Fibroblast of villous mesenchyme (primary cell): ENCODE measurements at regions not wholly inside any gene's neighbourhood (a gene's known extent, or its start where the extent isn't known, plus 50 kb on each side); places are given as distances from the start of the nearest gene placed in this dataset.

Experiments used
- DNase-seq: peaks from one replicate; pipeline ENCODE4 v3.0.0-alpha.2; 2010; ENCODE audit warnings: low read depth
- H3K4me3 ChIP-seq: 2 replicates; pipeline ENCODE4 v1.5.1; 2011; ENCODE audit warnings: low read depth, mild to moderate bottlenecking, low read length
- TF ChIP-seq, protein P1 (sequence below): IDR thresholded peaks from 2 replicates; pipeline ENCODE4 v1.5.1; 2012; ENCODE audit warnings: low read depth, mild to moderate bottlenecking, low read length; ENCODE audit not compliant: insufficient read depth

GRCh38 chr5:143880178-143880577 is 68.2 kb downstream of the HMHB1 start:
- TF ChIP-seq, protein P1, sequence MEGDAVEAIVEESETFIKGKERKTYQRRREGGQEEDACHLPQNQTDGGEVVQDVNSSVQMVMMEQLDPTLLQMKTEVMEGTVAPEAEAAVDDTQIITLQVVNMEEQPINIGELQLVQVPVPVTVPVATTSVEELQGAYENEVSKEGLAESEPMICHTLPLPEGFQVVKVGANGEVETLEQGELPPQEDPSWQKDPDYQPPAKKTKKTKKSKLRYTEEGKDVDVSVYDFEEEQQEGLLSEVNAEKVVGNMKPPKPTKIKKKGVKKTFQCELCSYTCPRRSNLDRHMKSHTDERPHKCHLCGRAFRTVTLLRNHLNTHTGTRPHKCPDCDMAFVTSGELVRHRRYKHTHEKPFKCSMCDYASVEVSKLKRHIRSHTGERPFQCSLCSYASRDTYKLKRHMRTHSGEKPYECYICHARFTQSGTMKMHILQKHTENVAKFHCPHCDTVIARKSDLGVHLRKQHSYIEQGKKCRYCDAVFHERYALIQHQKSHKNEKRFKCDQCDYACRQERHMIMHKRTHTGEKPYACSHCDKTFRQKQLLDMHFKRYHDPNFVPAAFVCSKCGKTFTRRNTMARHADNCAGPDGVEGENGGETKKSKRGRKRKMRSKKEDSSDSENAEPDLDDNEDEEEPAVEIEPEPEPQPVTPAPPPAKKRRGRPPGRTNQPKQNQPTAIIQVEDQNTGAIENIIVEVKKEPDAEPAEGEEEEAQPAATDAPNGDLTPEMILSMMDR = no peak
- no peak for DNase-seq
- H3K4me3 ChIP-seq = no peak overlapping the region

DNA sequence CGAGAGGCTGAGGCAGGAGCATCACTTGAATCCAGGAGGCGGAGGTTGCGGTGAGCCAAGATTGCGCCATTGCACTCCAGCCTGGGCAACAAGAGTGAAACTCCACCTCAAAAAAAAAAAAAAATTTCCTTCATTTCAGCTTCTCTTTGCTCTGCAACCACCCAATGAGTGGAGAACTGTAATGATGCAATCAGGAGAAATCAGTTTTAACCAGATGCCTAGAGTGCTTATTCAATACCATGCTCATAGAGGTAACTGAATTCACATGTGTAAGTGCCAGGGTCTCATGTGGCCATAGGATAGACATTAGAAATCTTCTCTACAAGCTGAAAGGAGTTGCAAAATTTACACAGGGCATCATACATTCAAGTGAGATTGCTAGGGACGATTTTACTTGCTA is 70.6 kb downstream of the HMHB1 start:
- DNase-seq = peak; percentile 56
- TF ChIP-seq, protein P1 = no peak

DNA sequence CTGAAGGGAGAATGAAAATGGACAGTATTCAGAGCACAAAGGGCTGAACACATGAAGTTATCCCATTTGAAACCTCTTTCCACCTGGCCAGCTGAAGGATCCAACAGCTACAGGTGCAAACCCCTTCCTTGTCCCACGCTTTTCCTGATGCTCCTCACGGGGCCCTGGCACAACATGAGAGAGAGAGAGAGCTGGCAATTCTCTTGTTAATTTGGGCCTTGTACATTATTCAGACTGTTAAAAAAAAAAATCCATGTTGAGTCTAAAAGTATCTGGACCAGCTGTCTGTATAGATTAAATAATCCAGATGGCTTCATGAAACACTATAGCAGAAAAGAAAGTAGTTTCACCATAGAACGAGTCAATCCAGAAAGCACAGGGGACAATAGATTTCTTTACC is 74.1 kb downstream of the HMHB1 start:
- TF ChIP-seq, protein P1 = no peak
- no peak overlapping the region for H3K4me3 ChIP-seq
- no peak for DNase-seq

More for the DNA sequence above, 70.6 kb downstream of the HMHB1 start:
- H3K4me3 ChIP-seq = no peak overlapping the region

DNA sequence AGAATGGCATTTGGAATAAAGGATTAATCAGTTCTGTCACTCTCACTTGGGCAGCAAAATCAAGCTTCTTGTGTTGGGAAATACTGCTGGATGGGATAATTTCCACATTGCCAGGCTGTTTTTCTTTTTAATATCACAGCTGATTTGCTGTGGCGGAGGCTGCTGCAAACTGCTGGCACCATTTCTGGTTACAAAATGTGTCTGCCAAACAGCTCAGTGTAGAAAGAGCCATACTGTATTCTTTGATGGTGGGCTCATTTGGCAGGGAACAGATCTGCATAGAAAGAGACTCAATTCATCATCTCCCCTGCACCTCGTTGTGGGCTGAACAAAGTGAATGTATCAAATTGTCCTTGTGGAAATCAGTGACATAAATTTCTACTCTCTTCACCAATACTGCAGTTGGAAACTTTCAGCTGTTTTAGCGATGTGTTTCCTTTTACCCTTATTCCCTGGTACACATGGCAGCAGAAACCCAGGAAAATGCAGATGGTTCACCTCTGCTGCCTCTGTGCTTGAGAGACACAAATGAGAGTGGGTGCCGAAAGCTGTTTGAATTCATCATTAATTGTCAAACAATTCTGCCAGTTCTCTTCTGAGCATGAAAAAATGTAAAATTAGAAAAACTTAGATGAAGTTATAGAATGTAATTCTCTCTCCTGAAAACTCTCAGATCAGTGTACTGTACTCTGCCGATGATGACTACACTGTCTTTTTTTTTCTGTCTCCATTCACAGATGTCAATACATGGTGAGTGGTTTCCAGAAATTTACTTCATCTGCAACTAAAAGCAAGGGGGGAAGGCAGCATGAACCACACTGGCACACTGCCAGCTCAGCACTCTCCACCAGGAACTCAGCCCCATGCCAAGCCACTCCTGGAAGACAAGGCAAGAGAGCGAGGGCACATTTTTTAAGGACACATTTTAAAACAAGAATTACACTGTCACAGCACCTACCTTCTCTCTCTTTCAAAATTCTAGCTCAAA is 75.0 kb downstream of the HMHB1 start:
- DNase-seq = peak; percentile 30
- TF ChIP-seq, protein P1 = no peak
- no peak overlapping the region for H3K4me3 ChIP-seq

DNA sequence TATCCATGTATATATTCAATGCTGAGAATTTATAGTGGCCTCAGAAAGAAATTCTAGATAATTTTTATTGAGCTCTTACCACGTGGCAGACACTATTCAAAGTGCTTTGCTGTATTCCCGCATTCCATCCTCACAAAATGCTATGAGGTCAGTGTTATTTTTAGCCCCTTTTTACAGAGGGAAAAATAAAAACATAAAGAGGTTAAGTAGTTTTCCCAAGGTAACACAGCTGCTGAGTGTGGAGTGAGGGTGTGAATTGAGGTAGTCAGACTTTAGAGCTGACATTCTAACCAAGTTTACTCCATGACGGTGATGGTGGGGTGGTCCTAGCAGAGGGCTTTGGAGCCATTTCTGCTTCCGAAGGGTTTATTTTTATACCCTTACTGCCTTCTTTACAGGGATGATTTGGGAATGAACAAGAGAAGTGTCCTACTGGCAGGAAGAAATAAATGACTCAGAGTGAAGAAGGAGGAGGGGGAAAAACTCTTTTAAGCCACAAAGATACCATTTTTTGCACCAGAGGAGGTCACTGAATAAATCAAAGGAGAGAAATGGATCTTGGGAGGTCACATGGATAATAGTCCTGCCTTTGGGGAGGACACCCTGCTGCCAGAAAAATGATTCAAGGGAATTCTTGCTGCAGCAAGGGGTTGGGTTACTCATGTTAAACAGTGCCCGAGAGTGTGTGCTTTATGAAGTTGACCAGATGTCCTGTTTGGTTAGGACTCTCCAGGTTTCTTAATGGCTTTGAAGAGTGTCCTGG is 76.1 kb downstream of the HMHB1 start:
- TF ChIP-seq, protein P1 = no peak
- H3K4me3 ChIP-seq = no peak overlapping the region
- DNase-seq = peak; percentile 77

DNA sequence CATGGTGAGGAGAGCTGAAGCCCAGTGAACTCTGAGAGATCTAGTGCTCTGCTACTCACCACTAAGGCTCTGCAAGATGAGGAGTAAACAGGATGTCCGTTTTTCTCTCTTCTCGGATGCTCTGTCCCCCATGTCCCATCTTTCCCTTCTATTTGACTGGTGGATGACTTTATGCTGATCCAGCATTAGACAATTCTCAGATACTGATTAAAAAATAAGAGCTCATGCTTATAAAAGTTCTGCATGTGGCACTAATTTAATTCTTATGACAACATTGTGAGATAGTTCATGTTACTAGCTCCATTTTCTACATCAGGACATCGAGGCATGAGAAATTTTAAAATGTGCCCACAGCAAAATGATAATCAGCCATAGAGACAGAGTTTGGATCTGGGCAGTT is 77.0 kb downstream of the HMHB1 start:
- DNase-seq = no peak
- TF ChIP-seq, protein P1 = no peak
- no peak overlapping the region for H3K4me3 ChIP-seq
